GM12865 (cell line): ENCODE measurements at regions not wholly inside any gene's neighbourhood (a gene's known extent, or its start where the extent isn't known, plus 50 kb on each side); places are given as distances from the start of the nearest gene placed in this dataset.
"Not testable (repeated sequence)": the region's sequence is repeated elsewhere in the genome, so short reads cannot be mapped to it uniquely, and the experiment has no call there.

Source experiments
- DNase-seq: peaks from one replicate; pipeline ENCODE4 v3.0.0; 2010; ENCODE audit warnings: low read depth
- H3K4me3 ChIP-seq: 2 replicates; pipeline ENCODE4 v1.5.1; 2011; ENCODE audit warnings: mild to moderate bottlenecking, low read depth, low read length, control low read depth
- CTCF ChIP-seq: IDR thresholded peaks from 2 replicates; pipeline ENCODE4 v1.5.1; 2011; ENCODE audit warnings: low read length, control low read depth, low read depth, inconsistent platforms; ENCODE audit not compliant: insufficient read depth; ENCODE audit errors: missing control alignments

- no peak overlapping the region for H3K4me3 ChIP-seq
- DNase-seq: no peak
- no peak for TF ChIP-seq CTCF
These were observed 94.4 kb upstream of the SIX2 start for GRCh38 chr2:45103351-45104345.

- no peak for TF ChIP-seq CTCF
- DNase-seq: no peak
- no peak overlapping the region for H3K4me3 ChIP-seq
These were observed 93.4 kb upstream of the SIX2 start for GRCh38 chr2:45102579-45103117.

- H3K4me3 ChIP-seq: no peak overlapping the region
- no peak for DNase-seq
- TF ChIP-seq CTCF: no peak
These were observed 92.9 kb upstream of the SIX2 start for GRCh38 chr2:45102141-45102540.

- H3K4me3 ChIP-seq: no peak overlapping the region
- TF ChIP-seq CTCF: no peak
- DNase-seq: no peak
These were observed 87.7 kb upstream of the SIX2 start for GRCh38 chr2:45096996-45097395.

GRCh38 chr2:45096038-45096437 is 86.8 kb upstream of the SIX2 start:
- H3K4me3 ChIP-seq, DNase-seq: not testable (repeated sequence)

GRCh38 chr2:45093663-45094062 is 84.4 kb upstream of the SIX2 start:
- no peak overlapping the region for H3K4me3 ChIP-seq
- TF ChIP-seq CTCF: no peak
- no peak for DNase-seq

- no peak for DNase-seq
- H3K4me3 ChIP-seq: no peak overlapping the region
- TF ChIP-seq CTCF: no peak
These were observed 83.9 kb upstream of the SIX2 start for GRCh38 chr2:45093181-45093580.
